ENCODE measurements at regions not wholly inside any gene's neighbourhood (a gene's known extent, or its start where the extent isn't known, plus 50 kb on each side); places are given as distances from the start of the nearest gene placed in this dataset.

DNA sequence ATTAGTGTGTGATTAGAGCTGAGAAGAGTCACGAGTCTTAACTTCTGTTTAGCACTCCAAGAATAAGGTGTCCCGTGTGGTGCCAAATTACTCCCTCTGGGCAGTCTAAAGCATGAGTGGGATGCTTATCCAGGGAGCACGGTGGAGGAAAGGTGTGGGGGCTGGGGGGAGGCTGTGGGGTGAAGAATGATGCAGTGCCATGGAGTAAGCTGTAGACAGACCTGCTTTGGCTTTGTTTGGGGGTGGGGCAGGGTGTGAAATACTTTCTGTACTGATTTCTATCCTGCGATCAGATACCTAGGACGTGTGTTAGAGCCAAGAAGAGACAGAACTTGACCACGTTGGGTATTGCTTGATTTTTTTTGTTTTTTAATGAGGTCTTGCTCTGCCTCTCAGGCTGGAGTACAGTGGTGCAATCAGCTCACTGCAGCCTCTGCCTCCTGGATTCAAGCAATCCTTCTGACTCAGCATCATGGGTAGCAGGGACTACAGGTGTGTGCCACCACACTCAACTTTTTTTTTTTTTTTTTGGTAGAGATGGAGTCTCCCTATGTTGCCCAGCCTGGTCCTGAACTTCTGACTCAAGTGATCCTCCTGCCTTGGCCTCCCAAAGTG is 232.8 kb downstream of the MAN2A1 start:
- WGBS, 2 experiments (ENCODE audit: extremely low coverage in 2 of 2, insufficient read length in 1 of 2): 0% methylated on average over 1 of the region's 6 CpGs; no CpG with 5 or more reads in 1 of the 2 experiments
- dilution Hi-C loops (cut with HindIII; ENCODE audit: low sequenced_read_pairs, unreplicated experiment): no loop called here

More for the DNA sequence above, 232.8 kb downstream of the MAN2A1 start:
- no peak for DNase-seq
- Histone ChIP-seq H2BK15ac (ENCODE audit: low read depth, low read length) (no peak overlapping the region), H3K4me3 (ENCODE audit: insufficient read depth, low read depth, low read length) (no peak overlapping the region), H3K9me1 (ENCODE audit: insufficient read depth, low read length) (no peaks in the 10 kb centered on the region), H3K23ac (ENCODE audit: low read depth, low read length) (no peak overlapping the region), H3K56ac (ENCODE audit: extremely low read depth, insufficient read depth, low read length) (no peak overlapping the region), H3K9ac (ENCODE audit: low read depth, low read length) (no peak overlapping the region), H4K91ac (ENCODE audit: insufficient read depth, low read depth, low read length) (no peak overlapping the region), H4K20me1 (ENCODE audit: insufficient read depth, low read length) (no peaks in the 10 kb centered on the region), H3K9me3 (ENCODE audit: control insufficient read depth, insufficient read depth, low read length) (no peaks in the 10 kb centered on the region), H4K8ac (ENCODE audit: low read depth in 2 of 2, low read length in 2 of 2) (no peak overlapping the region), H3K18ac (ENCODE audit: low read depth, low read length) (no peak overlapping the region), H3K27ac (ENCODE audit: insufficient read depth, low read length) (no peak overlapping the region), H2BK120ac (ENCODE audit: low read depth, low read length) (no peak overlapping the region), H3K36me3 (ENCODE audit: control insufficient read depth, insufficient read depth, low read length) (no peaks in the 10 kb centered on the region), H4K5ac (ENCODE audit: low read depth, low read length) (no peak overlapping the region), H2AK5ac (ENCODE audit: low read depth, low read length) (no peak overlapping the region), H2AFZ (replicated peaks; ENCODE audit: low read length, poor library complexity) (no peak overlapping the region), H3K4me1 (ENCODE audit: control insufficient read depth, insufficient read depth, low read length) (no peaks in the 10 kb centered on the region), H2BK20ac (ENCODE audit: low read depth, low read length) (no peak overlapping the region), H3K14ac (replicated peaks; ENCODE audit: low read depth, low read length) (no peak overlapping the region), H3K27me3 (ENCODE audit: control insufficient read depth, insufficient read depth, low read length) (no peaks in the 10 kb centered on the region), H2AK9ac (replicated peaks; ENCODE audit: low read depth, low read length, poor library complexity) (no peak overlapping the region), H3K79me1 (ENCODE audit: low read depth in 1 of 2, low read length in 2 of 2) (no peaks in the 10 kb centered on the region), H3K4ac (ENCODE audit: low read depth, low read length) (no peak overlapping the region), H3K4me2 (ENCODE audit: low read depth, low read length) (no peak overlapping the region), H2BK5ac (ENCODE audit: low read depth, low read length, poor library complexity, severe bottlenecking) (no peak overlapping the region)
- no peak for TF ChIP-seq BHLHE40 (IDR thresholded peaks at IDR 0.05; ENCODE audit: low read depth, low read length)
- TF ChIP-seq MAZ (IDR thresholded peaks at IDR 0.05; ENCODE audit: borderline replicate concordance, low read depth, low read length): no peak
- no peak for TF ChIP-seq SMC3 (IDR thresholded peaks at IDR 0.05; ENCODE audit: low read depth, low read length)
- TF ChIP-seq ELK1 (IDR thresholded peaks at IDR 0.05; ENCODE audit: borderline replicate concordance, low read depth, low read length): no peak
- no peak for TF ChIP-seq FOS (IDR thresholded peaks at IDR 0.05; ENCODE audit: low read depth, low read length)
- no peak for TF ChIP-seq RFX5 (IDR thresholded peaks at IDR 0.05; ENCODE audit: low read depth, low read length)
- intact Hi-C loops (cut with micrococcal nuclease): no loop called here
- ChIA-PET CTCF (no interaction called here), POLR2A (ENCODE audit: unreplicated experiment) (no interaction called here)
- in situ Hi-C loops (cut with MboI; ENCODE audit: low sequenced_read_pairs): no loop called here
- no TSS peak for BruUV-seq (replicated peaks)
- ATAC-seq (ENCODE audit: low read depth): no peak

Measured in IMR-90 (cell line).